ENCODE measurements at regions not wholly inside any gene's neighbourhood (a gene's known extent, or its start where the extent isn't known, plus 50 kb on each side); places are given as distances from the start of the nearest gene placed in this dataset.

DNA sequence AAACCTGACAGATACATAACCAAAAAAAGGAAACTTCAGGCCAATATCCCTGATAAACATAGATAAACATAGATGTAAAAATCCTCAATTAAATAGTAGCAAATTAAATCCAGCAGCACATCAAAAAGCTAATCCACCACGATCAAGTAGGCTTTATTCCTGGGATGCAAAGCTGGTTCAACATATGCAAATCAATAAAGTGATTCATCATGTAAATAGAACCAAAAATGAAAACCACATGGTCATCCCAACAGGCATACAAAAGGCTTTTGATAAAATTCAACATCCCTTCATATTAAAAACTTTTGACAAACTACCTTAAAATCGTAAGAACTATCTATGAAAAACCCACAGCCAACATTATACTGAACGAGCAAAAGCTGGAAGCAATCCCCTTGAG is 882.2 kb downstream of the NTRK3 start:
- no peaks in the 10 kb centered on the region for H3K4me1 ChIP-seq (ENCODE audit: control insufficient read depth, insufficient read depth, low read length)
- H3K79me1 ChIP-seq (ENCODE audit: low read depth in 1 of 2, low read length in 2 of 2) = no peaks in the 10 kb centered on the region
- BruUV-seq (replicated peaks) = no TSS peak
- H3K9me3 ChIP-seq (ENCODE audit: control insufficient read depth, insufficient read depth, low read length) = no peaks in the 10 kb centered on the region
- in situ Hi-C loops (cut with MboI; ENCODE audit: low sequenced_read_pairs) (no loop called here), intact Hi-C loops (cut with micrococcal nuclease) (no loop called here), dilution Hi-C loops (cut with HindIII; ENCODE audit: low sequenced_read_pairs, unreplicated experiment) (no loop called here)
- no peak overlapping the region for H2BK20ac ChIP-seq (ENCODE audit: low read depth, low read length)
- WGBS, 2 experiments (ENCODE audit: extremely low coverage in 2 of 2, insufficient read length in 1 of 2) = 20% methylated on average over 1 of the region's 3 CpGs; no CpG with 5 or more reads in 1 of the 2 experiments
- no peak overlapping the region for H4K91ac ChIP-seq (ENCODE audit: insufficient read depth, low read depth, low read length)
- DNase-seq (no peak), ATAC-seq (ENCODE audit: low read depth) (no peak)
- H4K20me1 ChIP-seq (ENCODE audit: insufficient read depth, low read length) = no peaks in the 10 kb centered on the region
- TF ChIP-seq USF2 (IDR thresholded peaks at IDR 0.05; ENCODE audit: low read depth, low read length) (no peak), MXI1 (IDR thresholded peaks at IDR 0.05; ENCODE audit: borderline replicate concordance, low read depth, low read length) (no peak), CHD1 (IDR thresholded peaks at IDR 0.05; ENCODE audit: low read depth, low read length) (no peak), NFE2L2 (IDR thresholded peaks at IDR 0.05; ENCODE audit: low read depth, low read length) (no peak), FOS (IDR thresholded peaks at IDR 0.05; ENCODE audit: low read depth, low read length) (no peak), CEBPB (IDR thresholded peaks at IDR 0.05; ENCODE audit: low read depth, low read length) (no peak), BHLHE40 (IDR thresholded peaks at IDR 0.05; ENCODE audit: low read depth, low read length) (no peak), RAD21 (IDR thresholded peaks at IDR 0.05; ENCODE audit: low read length) (no peak), RFX5 (IDR thresholded peaks at IDR 0.05; ENCODE audit: low read depth, low read length) (no peak), MAFK (IDR thresholded peaks at IDR 0.05; ENCODE audit: low read depth, low read length) (no peak), SMC3 (IDR thresholded peaks at IDR 0.05; ENCODE audit: low read depth, low read length) (no peak), MAZ (IDR thresholded peaks at IDR 0.05; ENCODE audit: borderline replicate concordance, low read depth, low read length) (no peak), POLR2A (IDR thresholded peaks at IDR 0.05; ENCODE audit: low read depth, low read length) (no peak), RCOR1 (IDR thresholded peaks at IDR 0.05; ENCODE audit: insufficient replicate concordance, low read length) (no peak)
- TF ChIP-seq, protein P1, sequence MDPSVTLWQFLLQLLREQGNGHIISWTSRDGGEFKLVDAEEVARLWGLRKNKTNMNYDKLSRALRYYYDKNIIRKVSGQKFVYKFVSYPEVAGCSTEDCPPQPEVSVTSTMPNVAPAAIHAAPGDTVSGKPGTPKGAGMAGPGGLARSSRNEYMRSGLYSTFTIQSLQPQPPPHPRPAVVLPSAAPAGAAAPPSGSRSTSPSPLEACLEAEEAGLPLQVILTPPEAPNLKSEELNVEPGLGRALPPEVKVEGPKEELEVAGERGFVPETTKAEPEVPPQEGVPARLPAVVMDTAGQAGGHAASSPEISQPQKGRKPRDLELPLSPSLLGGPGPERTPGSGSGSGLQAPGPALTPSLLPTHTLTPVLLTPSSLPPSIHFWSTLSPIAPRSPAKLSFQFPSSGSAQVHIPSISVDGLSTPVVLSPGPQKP (IDR thresholded peaks at IDR 0.05; ENCODE audit: borderline replicate concordance, low read depth, low read length) = no peak
- TF ChIP-seq, protein P2, sequence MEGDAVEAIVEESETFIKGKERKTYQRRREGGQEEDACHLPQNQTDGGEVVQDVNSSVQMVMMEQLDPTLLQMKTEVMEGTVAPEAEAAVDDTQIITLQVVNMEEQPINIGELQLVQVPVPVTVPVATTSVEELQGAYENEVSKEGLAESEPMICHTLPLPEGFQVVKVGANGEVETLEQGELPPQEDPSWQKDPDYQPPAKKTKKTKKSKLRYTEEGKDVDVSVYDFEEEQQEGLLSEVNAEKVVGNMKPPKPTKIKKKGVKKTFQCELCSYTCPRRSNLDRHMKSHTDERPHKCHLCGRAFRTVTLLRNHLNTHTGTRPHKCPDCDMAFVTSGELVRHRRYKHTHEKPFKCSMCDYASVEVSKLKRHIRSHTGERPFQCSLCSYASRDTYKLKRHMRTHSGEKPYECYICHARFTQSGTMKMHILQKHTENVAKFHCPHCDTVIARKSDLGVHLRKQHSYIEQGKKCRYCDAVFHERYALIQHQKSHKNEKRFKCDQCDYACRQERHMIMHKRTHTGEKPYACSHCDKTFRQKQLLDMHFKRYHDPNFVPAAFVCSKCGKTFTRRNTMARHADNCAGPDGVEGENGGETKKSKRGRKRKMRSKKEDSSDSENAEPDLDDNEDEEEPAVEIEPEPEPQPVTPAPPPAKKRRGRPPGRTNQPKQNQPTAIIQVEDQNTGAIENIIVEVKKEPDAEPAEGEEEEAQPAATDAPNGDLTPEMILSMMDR (conservative IDR thresholded peaks at IDR 0.05; ENCODE audit: low read depth, low read length) = no peak
- ChIA-PET POLR2A (ENCODE audit: unreplicated experiment) (no interaction called here), CTCF (no interaction called here)
- H3K36me3 ChIP-seq (ENCODE audit: control insufficient read depth, insufficient read depth, low read length) = no peaks in the 10 kb centered on the region
- no peak overlapping the region for H3K18ac ChIP-seq (ENCODE audit: low read depth, low read length)
- no peak overlapping the region for H3K9ac ChIP-seq (ENCODE audit: low read depth, low read length)
- H3K14ac ChIP-seq (replicated peaks; ENCODE audit: low read depth, low read length) = no peak overlapping the region
- no peak overlapping the region for H3K23ac ChIP-seq (ENCODE audit: low read depth, low read length)
- no peak overlapping the region for H3K56ac ChIP-seq (ENCODE audit: extremely low read depth, insufficient read depth, low read length)
- H4K5ac ChIP-seq (ENCODE audit: low read depth, low read length) = no peak overlapping the region
- H3K27me3 ChIP-seq (ENCODE audit: control insufficient read depth, insufficient read depth, low read length) = no peaks in the 10 kb centered on the region
- H3K27ac ChIP-seq (ENCODE audit: insufficient read depth, low read length) = no peak overlapping the region
- H2BK120ac ChIP-seq (ENCODE audit: low read depth, low read length) = no peak overlapping the region
- no peak overlapping the region for H2AFZ ChIP-seq (replicated peaks; ENCODE audit: low read length, poor library complexity)
- no peak overlapping the region for H2AK5ac ChIP-seq (ENCODE audit: low read depth, low read length)
- no peak overlapping the region for H3K4me3 ChIP-seq (ENCODE audit: insufficient read depth, low read depth, low read length)
- no peak overlapping the region for H3K4ac ChIP-seq (ENCODE audit: low read depth, low read length)
- no peak overlapping the region for H4K8ac ChIP-seq (ENCODE audit: low read depth in 2 of 2, low read length in 2 of 2)
- H2AK9ac ChIP-seq (replicated peaks; ENCODE audit: low read depth, low read length, poor library complexity) = no peak overlapping the region
- H3K9me1 ChIP-seq (ENCODE audit: insufficient read depth, low read length) = no peaks in the 10 kb centered on the region
- H3K4me2 ChIP-seq (ENCODE audit: low read depth, low read length) = no peak overlapping the region
- no peak overlapping the region for H2BK5ac ChIP-seq (ENCODE audit: low read depth, low read length, poor library complexity, severe bottlenecking)
- H2BK15ac ChIP-seq (ENCODE audit: low read depth, low read length) = no peak overlapping the region
